SK-N-SH treated with all-trans-retinoic acid at 6 μM for 48 hours (cell line): ENCODE measurements at regions not wholly inside any gene's neighbourhood (a gene's known extent, or its start where the extent isn't known, plus 50 kb on each side); places are given as distances from the start of the nearest gene placed in this dataset.

Experiments used
- BACH2 ChIP-seq: fragments of 250-450 bp; sonication (Bioruptor Pico); IDR thresholded peaks from 2 replicates; pipeline ENCODE4 v1.9.0; 2021; ENCODE audit warnings: mild to moderate bottlenecking, borderline replicate concordance
- CSRNP3 ChIP-seq: fragments of 250-450 bp; sonication (Bioruptor Pico); IDR thresholded peaks from 2 replicates; pipeline ENCODE4 v1.5.1; 2021; ENCODE audit warnings: mild to moderate bottlenecking, moderate library complexity
- ESRRG ChIP-seq: fragments of 250-450 bp; sonication (Bioruptor Pico); IDR thresholded peaks from 2 replicates; pipeline ENCODE4 v1.6.1; 2021; ENCODE audit warnings: mild to moderate bottlenecking
- OSR1 ChIP-seq: fragments of 250-450 bp; sonication (Bioruptor Pico); IDR thresholded peaks from 2 replicates; pipeline ENCODE4 v1.8.0; 2022; ENCODE audit warnings: moderate library complexity, mild to moderate bottlenecking, inconsistent platforms
- TCF4 ChIP-seq: fragments of 250-450 bp; sonication (Bioruptor Pico); IDR thresholded peaks from 2 replicates; pipeline ENCODE4 v1.8.0; 2021; ENCODE audit warnings: mild to moderate bottlenecking, moderate library complexity, borderline replicate concordance
- ZNF70 ChIP-seq: fragments of 450-650 bp; formaldehyde crosslinking; IDR thresholded peaks from 2 replicates; pipeline ENCODE4 v1.5.0; 2020; ENCODE audit warnings: mild to moderate bottlenecking, moderate library complexity
- ZNF8 ChIP-seq: fragments of 450-650 bp; formaldehyde crosslinking; IDR thresholded peaks from 2 replicates; pipeline ENCODE4 v1.5.0; 2020; ENCODE audit warnings: mild to moderate bottlenecking, moderate library complexity

GRCh38 chr4:182187674-182188073, 55.5 kb upstream of the TENM3 start:
- no peak for TF ChIP-seq BACH2 (CRISPR knock-in tag)
- TF ChIP-seq TCF4 (CRISPR knock-in tag), result no peak
- no peak for TF ChIP-seq ZNF8
- TF ChIP-seq CSRNP3 (CRISPR knock-in tag), result no peak
- TF ChIP-seq ZNF70 (CRISPR knock-in tag), result no peak
- TF ChIP-seq ESRRG (CRISPR knock-in tag), result no peak
- TF ChIP-seq OSR1 (CRISPR knock-in tag), result no peak
